Testis (tissue), 2 donors: ENCODE measurements at regions not wholly inside any gene's neighbourhood (a gene's known extent, or its start where the extent isn't known, plus 50 kb on each side); places are given as distances from the start of the nearest gene placed in this dataset.

ENCODE experiments used
- DNase-seq: peaks from one replicate; pipeline ENCODE4 v3.0.0-alpha.2; 2019
- H3K27ac ChIP-seq, 2 donors: fragments of 200-600 bp; sonication (generic); one replicate each; pipeline ENCODE4 v1.5.1; 2019
- H3K27me3 ChIP-seq: fragments of 200-600 bp; sonication (generic); one replicate; pipeline ENCODE4 v1.5.1; 2019
- H3K36me3 ChIP-seq: fragments of 200-600 bp; sonication (generic); one replicate; pipeline ENCODE4 v1.5.1; 2017; ENCODE audit warnings: low read depth; ENCODE audit errors: missing control alignments
- H3K4me1 ChIP-seq: fragments of 200-600 bp; sonication (generic); one replicate; pipeline ENCODE4 v1.5.1; 2019
- H3K4me3 ChIP-seq, 2 donors: fragments of 200-600 bp; sonication (generic); one replicate each; pipeline ENCODE4 v1.5.1; 2017 to 2019
- H3K9me3 ChIP-seq: fragments of 200-600 bp; sonication (generic); one replicate; pipeline ENCODE4 v1.5.1; 2017
- CTCF ChIP-seq, 3 experiments: fragments of 450-650 bp in 2 of 3; fragments of 200-600 bp in 1 of 3; sonication (generic) in 1 of 3; IDR thresholded peaks; one replicate each; pipeline ENCODE4 v1.5.1; 2016 to 2019; ENCODE audit warnings: antibody characterized with exemption in 3 of 3, mild to moderate bottlenecking in 2 of 3, moderate library complexity in 1 of 3
- POLR2A ChIP-seq: fragments of 450-650 bp; IDR thresholded peaks from one replicate; pipeline ENCODE4 v1.6.1; 2017; ENCODE audit warnings: antibody characterized with exemption, mild to moderate bottlenecking, moderate library complexity
- WGBS, 2 donors: methylation state at CpG; one replicate each; pipeline ENCODE4 v1.1.5; 2018; 5-methylcytosine and 5-hydroxymethylcytosine counted together
- intact Hi-C: fragments of 100-400 bp; cut with DNase I; formaldehyde crosslinking; loops from one replicate; pipeline ENCODE4 v1.15.1; 2023; ENCODE audit warnings: low total_unique reads

- H3K9me3 ChIP-seq: no peaks in the 10 kb centered on the region
- no peaks in the 10 kb centered on the region for H3K36me3 ChIP-seq
- no peak overlapping the region for H3K4me3 ChIP-seq
- no peaks in the 10 kb centered on the region for H3K4me1 ChIP-seq
- H3K27me3 ChIP-seq: no peaks in the 10 kb centered on the region
- intact Hi-C loops: no loop called here
- H3K27ac ChIP-seq: no peak overlapping the region
- no peak for DNase-seq
- TF ChIP-seq POLR2A (no peak), CTCF (IDR thresholded peaks at IDR 0.05) (no peak)
Measured at GRCh38 chr10:55002420-55002819, 201.4 kb upstream of the PCDH15 start.

GRCh38 chr10:55001422-55001821, 200.4 kb upstream of the PCDH15 start:
- WGBS, 2 donors: 100% methylated on average over 1 of the region's 1 CpG; no CpG with 5 or more reads in 1 of the 2 donors
- Histone ChIP-seq H3K36me3 (no peaks in the 10 kb centered on the region), H3K27ac (no peak overlapping the region), H3K4me1 (no peaks in the 10 kb centered on the region), H3K27me3 (no peaks in the 10 kb centered on the region), H3K9me3 (no peaks in the 10 kb centered on the region), H3K4me3 (no peak overlapping the region)
- intact Hi-C loops: no loop called here
- no peak for TF ChIP-seq POLR2A
- no peak for TF ChIP-seq CTCF (IDR thresholded peaks at IDR 0.05)
- no peak for DNase-seq

- no peak overlapping the region for H3K27ac ChIP-seq
- H3K4me3 ChIP-seq: no peak overlapping the region
- WGBS, 2 donors: 79 to 84% methylated on average over 2 of the region's 2 CpGs
- H3K27me3 ChIP-seq: no peaks in the 10 kb centered on the region
- no peaks in the 10 kb centered on the region for H3K9me3 ChIP-seq
- no peak for DNase-seq
- H3K4me1 ChIP-seq: no peaks in the 10 kb centered on the region
- TF ChIP-seq POLR2A (no peak), CTCF (IDR thresholded peaks at IDR 0.05) (no peak)
- no peaks in the 10 kb centered on the region for H3K36me3 ChIP-seq
- intact Hi-C loops: no loop called here
Measured at GRCh38 chr10:54993148-54993547, 192.1 kb upstream of the PCDH15 start.

GRCh38 chr10:54985732-54986131, 184.7 kb upstream of the PCDH15 start:
- H3K27ac ChIP-seq: no peak overlapping the region
- no peak for DNase-seq
- TF ChIP-seq CTCF (IDR thresholded peaks at IDR 0.05) (peak in 1 of 3 experiments; percentile 42), POLR2A (no peak)
- H3K27me3 ChIP-seq: no peaks in the 10 kb centered on the region
- WGBS, 2 donors: 36 to 53% methylated on average over 1 of the region's 1 CpG
- H3K9me3 ChIP-seq: no peaks in the 10 kb centered on the region
- H3K36me3 ChIP-seq: no peaks in the 10 kb centered on the region
- H3K4me1 ChIP-seq: no peaks in the 10 kb centered on the region
- no peak overlapping the region for H3K4me3 ChIP-seq
- intact Hi-C loops: no loop called here

GRCh38 chr10:54983255-54983654, 182.2 kb upstream of the PCDH15 start:
- no peak for DNase-seq
- H3K4me1 ChIP-seq: no peaks in the 10 kb centered on the region
- no peaks in the 10 kb centered on the region for H3K27me3 ChIP-seq
- no peak for TF ChIP-seq POLR2A
- no peak for TF ChIP-seq CTCF (IDR thresholded peaks at IDR 0.05)
- no peak overlapping the region for H3K27ac ChIP-seq
- no peaks in the 10 kb centered on the region for H3K36me3 ChIP-seq
- no peak overlapping the region for H3K4me3 ChIP-seq
- no peaks in the 10 kb centered on the region for H3K9me3 ChIP-seq
- intact Hi-C loops: no loop called here
